HG03064 (cell line): ENCODE measurements at regions not wholly inside any gene's neighbourhood (a gene's known extent, or its start where the extent isn't known, plus 50 kb on each side); places are given as distances from the start of the nearest gene placed in this dataset.
"Not testable (repeated sequence)": the region's sequence is repeated elsewhere in the genome, so short reads cannot be mapped to it uniquely, and the experiment has no call there.

ENCODE experiments used
- ATAC-seq: cut with Tn5 transposase; IDR thresholded peaks from one replicate; pipeline ENCODE4 v1.9.1; 2021; ENCODE audit warnings: low read depth; ENCODE audit not compliant: unreplicated experiment

DNA sequence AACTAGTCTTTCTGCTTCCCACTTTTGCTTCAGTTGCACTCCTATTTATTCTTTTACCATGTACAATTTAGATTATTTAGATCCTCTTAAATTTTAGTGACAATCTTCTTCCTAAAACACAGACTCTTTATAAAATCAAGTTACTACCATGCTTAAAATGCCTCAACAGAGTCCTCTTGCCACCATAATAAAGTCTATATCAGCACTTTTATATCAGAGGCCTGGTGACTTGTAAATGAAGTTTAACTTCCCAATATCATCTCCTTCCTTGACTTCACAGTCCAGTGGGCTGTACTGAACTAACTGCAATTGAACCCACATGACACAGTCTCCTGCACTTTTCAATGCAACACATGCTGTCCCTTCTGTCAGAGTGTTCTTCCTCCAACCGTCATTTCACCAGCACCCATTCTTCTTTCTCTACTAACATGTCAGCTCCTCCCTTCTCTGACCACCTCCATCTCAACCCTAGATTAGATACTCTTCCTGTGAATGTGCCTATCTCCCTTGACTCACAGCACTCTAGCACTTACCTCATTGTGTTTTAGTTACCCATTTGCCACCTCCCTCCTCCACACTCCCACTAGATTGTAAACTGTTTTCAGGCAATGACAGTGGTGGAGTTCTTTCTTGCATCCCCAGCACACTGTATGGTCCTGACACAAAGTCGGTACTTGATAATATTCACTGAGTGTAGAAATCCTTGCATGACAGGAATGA is 414.9 kb downstream of the SATB2 start:
- no peak for ATAC-seq

- no peak for ATAC-seq
These were observed 417.2 kb downstream of the SATB2 start for GRCh38 chr2:199040522-199040921.

DNA sequence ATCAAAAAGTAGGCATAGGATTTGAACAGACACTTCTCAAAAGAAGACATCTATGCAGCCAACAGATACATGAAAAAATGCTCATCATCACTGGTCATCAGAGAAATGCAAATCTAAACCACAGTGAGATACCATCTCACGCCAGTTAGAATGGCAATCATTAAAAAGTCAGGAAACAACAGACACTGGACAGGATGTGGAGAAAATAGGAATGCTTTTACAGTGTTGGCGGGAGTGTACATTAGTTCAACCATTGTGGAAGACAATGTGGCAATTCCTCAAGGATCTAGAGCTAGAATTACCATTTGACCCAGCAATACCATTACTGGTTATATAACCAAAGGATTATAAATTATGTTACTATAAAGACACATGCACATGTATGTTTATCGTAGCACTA is 424.0 kb downstream of the SATB2 start:
- ATAC-seq = not testable (repeated sequence)

- no peak for ATAC-seq
These were observed 432.6 kb downstream of the SATB2 start for GRCh38 chr2:199025146-199025545.

DNA sequence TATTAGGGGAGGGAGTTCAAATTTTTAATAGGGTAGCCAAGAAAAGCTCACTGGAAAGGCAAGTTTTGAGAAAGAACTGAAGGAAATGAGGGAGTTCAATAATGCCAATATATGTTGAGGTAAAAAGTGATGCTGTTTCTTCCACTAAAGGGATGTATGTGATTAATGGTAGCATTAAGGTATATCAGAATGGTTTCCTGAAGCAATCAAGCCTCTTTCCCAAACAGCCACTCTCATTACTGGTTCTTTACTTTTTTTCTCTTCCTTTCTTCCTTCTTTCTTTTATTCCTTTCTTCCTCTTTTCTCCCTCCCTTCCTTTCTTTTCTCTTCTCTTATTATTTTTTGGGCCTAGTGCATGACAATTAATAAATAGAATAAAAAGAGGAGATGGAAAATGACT is 433.5 kb downstream of the SATB2 start:
- ATAC-seq = no peak

GRCh38 chr2:199019898-199020507 is 437.7 kb downstream of the SATB2 start:
- no peak for ATAC-seq

GRCh38 chr2:199018826-199019225 is 438.9 kb downstream of the SATB2 start:
- ATAC-seq = no peak

DNA sequence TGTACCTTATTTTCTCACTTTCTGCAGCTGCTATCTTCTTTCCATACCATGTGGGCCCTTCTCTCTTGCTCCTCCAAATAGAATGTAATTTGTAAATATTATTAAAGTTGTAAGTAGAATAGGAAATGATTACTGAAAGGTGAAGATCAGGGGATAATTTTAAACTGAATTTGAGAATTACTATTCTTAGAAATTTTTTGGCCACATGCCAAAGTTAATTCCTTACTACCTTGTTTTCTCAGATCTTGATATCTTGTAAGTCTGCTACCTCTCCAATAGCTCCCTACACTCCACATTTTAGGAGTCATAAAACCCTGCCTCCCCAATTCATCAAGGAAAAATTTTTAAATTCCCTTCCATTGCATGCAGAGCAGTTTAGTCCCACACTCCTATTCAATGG is 442.7 kb downstream of the SATB2 start:
- ATAC-seq = no peak

GRCh38 chr2:199014226-199014625 is 443.5 kb downstream of the SATB2 start:
- no peak for ATAC-seq

- ATAC-seq = no peak
These were observed 445.8 kb downstream of the SATB2 start for GRCh38 chr2:199011908-199012307.

DNA sequence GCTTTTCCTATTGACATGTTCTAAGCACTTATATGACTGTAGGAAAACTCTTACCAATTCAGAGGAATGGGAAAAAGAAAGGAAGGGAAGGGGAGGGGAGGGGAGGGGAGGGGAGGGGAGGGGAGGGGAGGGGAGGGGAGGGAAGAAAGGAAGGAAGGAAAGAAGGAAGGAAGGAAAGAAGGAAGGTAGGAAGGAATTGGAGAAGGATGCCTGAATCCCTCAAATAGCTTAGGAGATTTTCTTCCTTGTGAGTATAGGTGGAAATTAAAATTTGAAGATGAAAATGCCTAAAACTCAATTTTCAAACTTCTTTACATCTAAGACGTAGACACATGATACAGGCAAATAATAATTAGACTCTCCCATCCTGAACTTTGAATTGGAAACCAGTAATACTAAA is 463.1 kb downstream of the SATB2 start:
- ATAC-seq = no peak

- no peak for ATAC-seq
These were observed 466.3 kb downstream of the SATB2 start for GRCh38 chr2:198991431-198991830.

DNA sequence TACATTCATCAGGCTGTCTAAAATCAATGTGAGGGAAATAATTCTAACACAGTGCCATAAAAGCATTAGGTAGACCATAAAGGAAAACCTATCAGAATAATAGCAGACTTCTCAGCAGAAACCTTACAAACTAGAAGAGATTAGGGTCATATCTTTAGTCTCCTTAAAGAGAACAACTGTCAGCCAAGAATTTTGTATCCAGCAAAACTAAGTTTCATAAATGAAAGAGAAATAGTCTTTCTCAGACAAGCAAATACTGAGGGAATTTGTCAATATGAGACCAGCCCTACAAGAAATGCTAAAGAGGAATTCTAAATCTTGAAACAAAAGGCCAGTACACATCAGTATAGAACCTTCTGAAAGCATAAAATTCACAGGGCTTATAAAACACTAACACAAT is 482.0 kb downstream of the SATB2 start:
- ATAC-seq = no peak

DNA sequence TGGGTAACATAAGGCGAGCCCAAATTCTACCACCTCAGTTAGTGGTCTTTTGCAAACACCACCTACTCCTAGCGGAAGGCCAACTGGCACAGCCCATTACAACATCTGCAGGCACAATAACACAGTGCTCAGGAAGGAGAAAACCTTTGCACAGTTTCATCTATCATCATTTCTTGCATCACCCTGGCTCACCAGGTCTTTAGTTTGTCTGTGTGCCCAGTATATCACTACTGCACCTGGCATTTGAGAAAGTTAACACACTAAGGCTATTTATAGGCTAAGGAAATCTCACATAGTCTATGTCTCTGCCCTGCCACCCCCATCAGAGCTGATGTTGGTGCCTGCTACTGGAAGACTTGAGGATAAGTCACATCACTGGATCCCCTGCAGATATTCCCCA is 484.0 kb downstream of the SATB2 start:
- ATAC-seq = no peak

GRCh38 chr2:198973181-198973580 is 484.6 kb downstream of the SATB2 start:
- ATAC-seq = no peak

- no peak for ATAC-seq
These were observed 489.2 kb downstream of the SATB2 start for GRCh38 chr2:198968545-198968944.

DNA sequence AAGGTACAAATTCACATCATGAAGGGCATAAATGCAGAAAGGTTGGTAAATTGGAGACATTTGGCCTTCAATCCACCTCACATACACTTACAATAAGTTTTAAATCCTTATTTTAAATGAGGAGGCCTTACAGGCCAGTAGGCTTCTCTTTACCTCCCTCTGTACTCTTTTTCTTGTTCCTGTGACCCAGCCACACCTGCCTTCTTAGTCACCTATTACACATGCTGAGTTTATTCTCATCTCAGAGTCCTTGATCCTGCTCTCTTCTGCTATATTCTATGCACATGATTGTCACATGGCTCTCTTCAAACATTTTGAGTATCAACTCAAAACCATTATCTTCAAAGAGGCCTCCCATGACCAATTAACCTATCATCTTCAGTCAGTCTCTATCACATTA is 491.5 kb downstream of the SATB2 start:
- ATAC-seq = no peak

DNA sequence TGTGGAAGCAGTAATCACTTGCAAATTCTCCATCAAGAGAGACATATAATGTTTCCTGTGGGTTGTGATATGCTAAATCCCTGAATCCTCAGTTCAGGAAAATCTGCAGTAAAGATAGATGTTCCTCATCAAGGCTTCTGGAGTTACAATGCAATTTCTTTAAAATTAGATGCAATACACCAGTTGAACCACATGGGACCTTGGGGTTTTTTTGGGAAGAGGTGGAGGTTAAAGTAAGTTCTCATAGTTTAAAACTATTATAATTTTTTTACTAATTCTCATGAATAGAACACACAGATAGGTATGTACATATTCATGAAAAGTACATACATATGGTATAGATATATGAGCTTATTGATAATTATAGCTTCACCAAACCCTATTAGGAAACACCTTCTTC is 496.2 kb downstream of the SATB2 start:
- no peak for ATAC-seq

DNA sequence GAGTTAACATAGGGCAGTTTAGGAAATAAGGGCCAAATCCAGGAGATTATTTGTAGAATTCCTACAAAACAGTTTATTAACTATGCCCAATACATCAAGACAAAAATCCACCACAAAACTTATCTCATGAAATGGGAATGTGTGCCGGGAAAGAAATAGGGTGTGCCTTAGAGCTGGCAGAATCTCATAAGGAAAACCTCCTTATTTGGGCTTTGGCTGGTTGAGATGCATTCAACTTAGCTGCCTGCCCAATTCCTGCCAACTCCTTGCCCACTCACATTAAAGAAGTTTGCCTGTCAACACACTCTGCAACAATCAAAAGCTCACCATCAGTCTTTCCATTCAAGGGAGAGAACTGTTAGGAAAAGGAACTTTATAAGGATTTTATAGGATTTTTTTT is 500.6 kb downstream of the SATB2 start:
- ATAC-seq = no peak

- no peak for ATAC-seq
These were observed 504.4 kb downstream of the SATB2 start for GRCh38 chr2:198953328-198953727.

- no peak for ATAC-seq
These were observed 506.9 kb downstream of the SATB2 start for GRCh38 chr2:198950803-198951202.

DNA sequence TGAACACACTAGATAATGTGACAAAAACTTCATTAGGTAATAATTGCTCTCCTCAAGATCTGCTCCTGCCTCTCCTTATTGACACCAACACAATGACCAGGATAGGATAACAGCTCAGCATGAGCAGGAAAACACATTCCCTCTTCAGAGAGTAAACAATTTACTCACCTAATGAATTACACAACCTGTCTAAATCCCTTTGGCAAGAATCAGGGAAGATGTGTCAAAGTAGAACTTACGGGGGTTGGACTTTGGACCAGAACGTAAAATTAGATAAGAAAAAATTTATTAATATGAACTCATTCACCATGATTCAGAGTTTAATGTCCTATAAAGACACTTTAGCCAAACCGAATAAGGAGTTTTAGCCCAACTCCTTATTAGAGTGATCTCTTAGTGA is 512.2 kb downstream of the SATB2 start:
- no peak for ATAC-seq

- ATAC-seq = no peak
These were observed 527.6 kb downstream of the SATB2 start for GRCh38 chr2:198930170-198930569.
